ENCODE measurements at regions not wholly inside any gene's neighbourhood (a gene's known extent, or its start where the extent isn't known, plus 50 kb on each side); places are given as distances from the start of the nearest gene placed in this dataset.

- no peaks in the 10 kb centered on the region for H3K9me3 ChIP-seq (ENCODE audit: control insufficient read depth in 4 of 4, insufficient read depth in 3 of 4, low read length in 3 of 4)
- H3K4me1 ChIP-seq (ENCODE audit: control insufficient read depth in 5 of 5, insufficient read depth in 5 of 5, low read length in 5 of 5): peaks cover 0 to 66% (median 12%) of the 10 kb centered on the region in 5 donors
- no peak overlapping the region for H3K9ac ChIP-seq (ENCODE audit: insufficient read depth in 1 of 2, low read length in 2 of 2)
- DNase-seq (peak; percentile 67 to 91 (median 88)), ATAC-seq (ENCODE audit: insufficient read depth, low FRiP score) (no peak)
- no peaks in the 10 kb centered on the region for H3K27me3 ChIP-seq (ENCODE audit: control insufficient read depth in 3 of 3, insufficient read depth in 3 of 3, low read length in 2 of 3)
- H3K27ac ChIP-seq (ENCODE audit: low read depth in 1 of 2, low read length in 1 of 2): no peak overlapping the region
- WGBS, 2 donors: 50 to 66% methylated on average over 8 of the region's 8 CpGs
- no peak for TF ChIP-seq CTCF (IDR thresholded peaks at IDR 0.05; ENCODE audit: control extremely low read depth, extremely low read depth)
- H3K4me3 ChIP-seq: no peak overlapping the region
- no peaks in the 10 kb centered on the region for H3K36me3 ChIP-seq (ENCODE audit: control insufficient read depth in 4 of 4, insufficient read depth in 4 of 4, low read length in 4 of 4)
Observed at GRCh38 chr5:9787861-9788600, 157.9 kb upstream of the TAS2R1 start.

- H3K4me3 ChIP-seq: no peak overlapping the region
- H3K36me3 ChIP-seq (ENCODE audit: control insufficient read depth in 4 of 4, insufficient read depth in 4 of 4, low read length in 4 of 4): no peaks in the 10 kb centered on the region
- H3K27me3 ChIP-seq (ENCODE audit: control insufficient read depth in 3 of 3, insufficient read depth in 3 of 3, low read length in 2 of 3): no peaks in the 10 kb centered on the region
- TF ChIP-seq CTCF (IDR thresholded peaks at IDR 0.05; ENCODE audit: control extremely low read depth, extremely low read depth): no peak
- no peak overlapping the region for H3K27ac ChIP-seq (ENCODE audit: low read depth in 1 of 2, low read length in 1 of 2)
- no peak overlapping the region for H3K9ac ChIP-seq (ENCODE audit: insufficient read depth in 1 of 2, low read length in 2 of 2)
- peaks cover 0 to 72% (median 12%) of the 10 kb centered on the region in 5 donors for H3K4me1 ChIP-seq (ENCODE audit: control insufficient read depth in 5 of 5, insufficient read depth in 5 of 5, low read length in 5 of 5)
- no peaks in the 10 kb centered on the region for H3K9me3 ChIP-seq (ENCODE audit: control insufficient read depth in 4 of 4, insufficient read depth in 3 of 4, low read length in 3 of 4)
- ATAC-seq (ENCODE audit: insufficient read depth, low FRiP score): no peak
- DNase-seq: no peak
- 85 to 90% methylated on average over 6 of the region's 6 CpGs for WGBS, 2 donors
Observed at GRCh38 chr5:9786380-9787360, 156.5 kb upstream of the TAS2R1 start.

- no peak overlapping the region for H3K27ac ChIP-seq (ENCODE audit: low read depth in 1 of 2, low read length in 1 of 2)
- peak in 2 of 3 donors; percentile 82 to 87 for DNase-seq
Observed at GRCh38 chr5:9785751-9786150, 155.6 kb upstream of the TAS2R1 start.

More at GRCh38 chr5:9785751-9786150, 155.6 kb upstream of the TAS2R1 start:
- WGBS, 2 donors: 66 to 69% methylated on average over 2 of the region's 2 CpGs
- Histone ChIP-seq H3K36me3 (ENCODE audit: control insufficient read depth in 4 of 4, insufficient read depth in 4 of 4, low read length in 4 of 4) (no peaks in the 10 kb centered on the region), H3K4me3 (no peak overlapping the region), H3K27me3 (ENCODE audit: control insufficient read depth in 3 of 3, insufficient read depth in 3 of 3, low read length in 2 of 3) (no peaks in the 10 kb centered on the region), H3K9me3 (ENCODE audit: control insufficient read depth in 4 of 4, insufficient read depth in 3 of 4, low read length in 3 of 4) (peaks cover 0 to 4% (median 0%) of the 10 kb centered on the region in 4 donors), H3K4me1 (ENCODE audit: control insufficient read depth in 5 of 5, insufficient read depth in 5 of 5, low read length in 5 of 5) (peaks cover 0 to 64% (median 12%) of the 10 kb centered on the region in 5 donors), H3K9ac (ENCODE audit: insufficient read depth in 1 of 2, low read length in 2 of 2) (no peak overlapping the region)
- ATAC-seq (ENCODE audit: insufficient read depth, low FRiP score): no peak
- TF ChIP-seq CTCF (IDR thresholded peaks at IDR 0.05; ENCODE audit: control extremely low read depth, extremely low read depth): no peak
